Hematopoietic multipotent progenitor cell (in vitro differentiated cells): ENCODE measurements at regions not wholly inside any gene's neighbourhood (a gene's known extent, or its start where the extent isn't known, plus 50 kb on each side); places are given as distances from the start of the nearest gene placed in this dataset.

ENCODE experiments used
- DNase-seq, 3 donors: peaks; one replicate each; pipeline ENCODE4 v3.0.0-alpha.2; 2011 to 2015; ENCODE audit warnings: low read depth in 2 of 3, low spot score in 2 of 3

DNA sequence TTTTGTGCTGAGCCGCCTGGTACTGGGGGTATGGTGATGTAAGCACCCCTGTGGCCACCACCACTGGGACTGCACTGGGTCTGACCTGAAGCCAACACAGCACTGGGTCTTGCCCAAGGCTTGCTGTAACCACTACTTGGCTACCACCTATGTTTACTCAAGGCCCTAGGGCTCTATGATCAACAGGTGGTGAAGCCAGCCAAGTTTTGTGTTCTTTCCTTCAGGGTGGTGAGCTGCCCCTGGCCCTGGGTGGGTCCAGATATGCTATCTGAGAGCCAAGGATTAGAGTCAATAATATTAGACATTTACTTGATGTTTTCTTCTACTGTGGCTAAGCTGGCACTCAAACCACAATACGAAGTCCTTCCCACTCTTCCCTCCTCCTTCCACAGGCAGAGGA, 55.1 kb upstream of the PAGE4 start:
- no peak for DNase-seq

- DNase-seq, result no peak
These were observed 61.9 kb upstream of the PAGE4 start for GRCh38 chrX:49767236-49767635.

- DNase-seq, result no peak
These were observed 66.5 kb upstream of the PAGE1 start for GRCh38 chrX:49762175-49762720.

- DNase-seq, result peak in 2 of 3 donors; percentile 2 to 51
These were observed 65.7 kb upstream of the PAGE1 start for GRCh38 chrX:49761481-49761880.

- DNase-seq, result no peak
These were observed 64.6 kb upstream of the PAGE1 start for GRCh38 chrX:49760290-49760890.

DNA sequence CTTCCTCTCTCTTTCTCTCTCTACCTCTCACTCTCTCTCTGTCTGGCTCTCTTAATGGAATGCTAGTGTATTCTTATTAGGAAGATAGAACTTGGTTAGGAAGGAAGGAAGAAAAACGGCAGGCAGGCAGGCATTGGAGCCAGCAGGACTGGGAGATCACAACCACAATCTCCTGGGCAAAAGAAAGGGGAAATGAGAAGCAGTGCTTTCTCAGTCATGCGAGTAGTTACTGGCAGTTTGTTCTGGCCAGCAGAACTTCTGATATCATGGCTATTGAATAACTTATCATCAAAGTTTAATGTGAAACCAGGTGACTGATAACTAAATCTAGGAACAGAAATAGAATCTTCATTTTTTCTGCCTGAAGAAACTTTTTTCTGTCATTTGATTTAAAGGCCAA, 60.9 kb upstream of the PAGE1 start:
- no peak for DNase-seq

GRCh38 chrX:49754233-49754857, 58.6 kb upstream of the PAGE1 start:
- peak; percentile 7 to 61 (median 33) for DNase-seq

GRCh38 chrX:49753691-49754090, 57.9 kb upstream of the PAGE1 start:
- DNase-seq, result no peak

- no peak for DNase-seq
These were observed 52.6 kb upstream of the PAGE1 start for GRCh38 chrX:49748211-49748956.

GRCh38 chrX:49746306-49746705, 50.5 kb upstream of the PAGE1 start:
- DNase-seq, result no peak
